ENCODE measurements at regions not wholly inside any gene's neighbourhood (a gene's known extent, or its start where the extent isn't known, plus 50 kb on each side); places are given as distances from the start of the nearest gene placed in this dataset.

- Histone ChIP-seq H3K4me3 (ENCODE audit: low read length in 2 of 2) (no peak overlapping the region), H3K36me3 (ENCODE audit: control insufficient read depth in 2 of 2, insufficient read depth in 2 of 2, low read length in 2 of 2) (no peaks in the 10 kb centered on the region), H3K4me1 (ENCODE audit: control insufficient read depth in 2 of 2, insufficient read depth in 2 of 2, low read length in 2 of 2) (no peaks in the 10 kb centered on the region), H3K9me3 (ENCODE audit: control insufficient read depth in 2 of 2, low read length in 2 of 2) (no peaks in the 10 kb centered on the region), H3K27me3 (ENCODE audit: control insufficient read depth in 2 of 2, insufficient read depth in 2 of 2, low read length in 2 of 2) (no peaks in the 10 kb centered on the region), H3K9ac (ENCODE audit: low read depth in 1 of 2, low read length in 2 of 2) (no peak overlapping the region), H3K27ac (ENCODE audit: low read depth in 2 of 2, low read length in 2 of 2) (no peak overlapping the region)
Observed at GRCh38 chr4:82063017-82063416, 310.8 kb downstream of the HNRNPD start.

- Histone ChIP-seq H3K9me3 (ENCODE audit: control insufficient read depth in 2 of 2, low read length in 2 of 2) (no peaks in the 10 kb centered on the region), H3K4me3 (ENCODE audit: low read length in 2 of 2) (no peak overlapping the region), H3K27ac (ENCODE audit: low read depth in 2 of 2, low read length in 2 of 2) (no peak overlapping the region), H3K36me3 (ENCODE audit: control insufficient read depth in 2 of 2, insufficient read depth in 2 of 2, low read length in 2 of 2) (no peaks in the 10 kb centered on the region), H3K27me3 (ENCODE audit: control insufficient read depth in 2 of 2, insufficient read depth in 2 of 2, low read length in 2 of 2) (no peaks in the 10 kb centered on the region), H3K9ac (ENCODE audit: low read depth in 1 of 2, low read length in 2 of 2) (no peak overlapping the region), H3K4me1 (ENCODE audit: control insufficient read depth in 2 of 2, insufficient read depth in 2 of 2, low read length in 2 of 2) (no peaks in the 10 kb centered on the region)
Observed at GRCh38 chr4:82057990-82058544, 315.7 kb downstream of the HNRNPD start.

GRCh38 chr4:82055156-82055555, 318.6 kb downstream of the HNRNPD start:
- Histone ChIP-seq H3K9me3 (ENCODE audit: control insufficient read depth in 2 of 2, low read length in 2 of 2) (no peaks in the 10 kb centered on the region), H3K36me3 (ENCODE audit: control insufficient read depth in 2 of 2, insufficient read depth in 2 of 2, low read length in 2 of 2) (no peaks in the 10 kb centered on the region), H3K4me3 (ENCODE audit: low read length in 2 of 2) (no peak overlapping the region)

GRCh38 chr4:82053396-82053795, 320.4 kb downstream of the HNRNPD start:
- Histone ChIP-seq H3K4me1 (ENCODE audit: control insufficient read depth in 2 of 2, insufficient read depth in 2 of 2, low read length in 2 of 2) (no peaks in the 10 kb centered on the region), H3K9ac (ENCODE audit: low read depth in 1 of 2, low read length in 2 of 2) (no peak overlapping the region), H3K4me3 (ENCODE audit: low read length in 2 of 2) (no peak overlapping the region), H3K9me3 (ENCODE audit: control insufficient read depth in 2 of 2, low read length in 2 of 2) (no peaks in the 10 kb centered on the region), H3K27ac (ENCODE audit: low read depth in 2 of 2, low read length in 2 of 2) (no peak overlapping the region), H3K27me3 (ENCODE audit: control insufficient read depth in 2 of 2, insufficient read depth in 2 of 2, low read length in 2 of 2) (no peaks in the 10 kb centered on the region), H3K36me3 (ENCODE audit: control insufficient read depth in 2 of 2, insufficient read depth in 2 of 2, low read length in 2 of 2) (no peaks in the 10 kb centered on the region)

More at GRCh38 chr4:82055156-82055555, 318.6 kb downstream of the HNRNPD start:
- Histone ChIP-seq H3K4me1 (ENCODE audit: control insufficient read depth in 2 of 2, insufficient read depth in 2 of 2, low read length in 2 of 2) (no peaks in the 10 kb centered on the region), H3K27ac (ENCODE audit: low read depth in 2 of 2, low read length in 2 of 2) (no peak overlapping the region), H3K9ac (ENCODE audit: low read depth in 1 of 2, low read length in 2 of 2) (no peak overlapping the region), H3K27me3 (ENCODE audit: control insufficient read depth in 2 of 2, insufficient read depth in 2 of 2, low read length in 2 of 2) (no peaks in the 10 kb centered on the region)

GRCh38 chr4:82050796-82051195, 323.0 kb downstream of the HNRNPD start:
- Histone ChIP-seq H3K27ac (ENCODE audit: low read depth in 2 of 2, low read length in 2 of 2) (no peak overlapping the region), H3K27me3 (ENCODE audit: control insufficient read depth in 2 of 2, insufficient read depth in 2 of 2, low read length in 2 of 2) (peaks cover 0 to 10% of the 10 kb centered on the region in 2 donors), H3K9me3 (ENCODE audit: control insufficient read depth in 2 of 2, low read length in 2 of 2) (no peaks in the 10 kb centered on the region), H3K4me3 (ENCODE audit: low read length in 2 of 2) (no peak overlapping the region), H3K9ac (ENCODE audit: low read depth in 1 of 2, low read length in 2 of 2) (no peak overlapping the region), H3K4me1 (ENCODE audit: control insufficient read depth in 2 of 2, insufficient read depth in 2 of 2, low read length in 2 of 2) (no peaks in the 10 kb centered on the region), H3K36me3 (ENCODE audit: control insufficient read depth in 2 of 2, insufficient read depth in 2 of 2, low read length in 2 of 2) (no peaks in the 10 kb centered on the region)

- Histone ChIP-seq H3K27me3 (ENCODE audit: control insufficient read depth in 2 of 2, insufficient read depth in 2 of 2, low read length in 2 of 2) (peaks cover 9 to 13% of the 10 kb centered on the region in 2 donors), H3K27ac (ENCODE audit: low read depth in 2 of 2, low read length in 2 of 2) (no peak overlapping the region), H3K9ac (ENCODE audit: low read depth in 1 of 2, low read length in 2 of 2) (no peak overlapping the region), H3K36me3 (ENCODE audit: control insufficient read depth in 2 of 2, insufficient read depth in 2 of 2, low read length in 2 of 2) (no peaks in the 10 kb centered on the region), H3K4me3 (ENCODE audit: low read length in 2 of 2) (no peak overlapping the region), H3K4me1 (ENCODE audit: control insufficient read depth in 2 of 2, insufficient read depth in 2 of 2, low read length in 2 of 2) (no peaks in the 10 kb centered on the region), H3K9me3 (ENCODE audit: control insufficient read depth in 2 of 2, low read length in 2 of 2) (no peaks in the 10 kb centered on the region)
Observed at GRCh38 chr4:82049294-82049693, 324.5 kb downstream of the HNRNPD start.

GRCh38 chr4:82047731-82048130, 326.1 kb downstream of the HNRNPD start:
- no peaks in the 10 kb centered on the region for H3K9me3 ChIP-seq (ENCODE audit: control insufficient read depth in 2 of 2, low read length in 2 of 2)
- H3K9ac ChIP-seq (ENCODE audit: low read depth in 1 of 2, low read length in 2 of 2): no peak overlapping the region
- H3K36me3 ChIP-seq (ENCODE audit: control insufficient read depth in 2 of 2, insufficient read depth in 2 of 2, low read length in 2 of 2): no peaks in the 10 kb centered on the region
- H3K4me3 ChIP-seq (ENCODE audit: low read length in 2 of 2): no peak overlapping the region
- H3K27ac ChIP-seq (ENCODE audit: low read depth in 2 of 2, low read length in 2 of 2): no peak overlapping the region
- H3K27me3 ChIP-seq (ENCODE audit: control insufficient read depth in 2 of 2, insufficient read depth in 2 of 2, low read length in 2 of 2): peaks cover 13 to 21% of the 10 kb centered on the region in 2 donors
- H3K4me1 ChIP-seq (ENCODE audit: control insufficient read depth in 2 of 2, insufficient read depth in 2 of 2, low read length in 2 of 2): peaks cover 0 to 3% of the 10 kb centered on the region in 2 donors

- Histone ChIP-seq H3K4me1 (ENCODE audit: control insufficient read depth in 2 of 2, insufficient read depth in 2 of 2, low read length in 2 of 2) (peaks cover 0 to 3% of the 10 kb centered on the region in 2 donors), H3K9me3 (ENCODE audit: control insufficient read depth in 2 of 2, low read length in 2 of 2) (no peaks in the 10 kb centered on the region), H3K36me3 (ENCODE audit: control insufficient read depth in 2 of 2, insufficient read depth in 2 of 2, low read length in 2 of 2) (no peaks in the 10 kb centered on the region), H3K4me3 (ENCODE audit: low read length in 2 of 2) (no peak overlapping the region), H3K9ac (ENCODE audit: low read depth in 1 of 2, low read length in 2 of 2) (no peak overlapping the region), H3K27ac (ENCODE audit: low read depth in 2 of 2, low read length in 2 of 2) (no peak overlapping the region), H3K27me3 (ENCODE audit: control insufficient read depth in 2 of 2, insufficient read depth in 2 of 2, low read length in 2 of 2) (peaks cover 13 to 24% of the 10 kb centered on the region in 2 donors)
Observed at GRCh38 chr4:82046796-82047195, 327.0 kb downstream of the HNRNPD start.

GRCh38 chr4:82045267-82045666, 328.5 kb downstream of the HNRNPD start:
- peaks cover 13 to 24% of the 10 kb centered on the region in 2 donors for H3K27me3 ChIP-seq (ENCODE audit: control insufficient read depth in 2 of 2, insufficient read depth in 2 of 2, low read length in 2 of 2)
- H3K4me3 ChIP-seq (ENCODE audit: low read length in 2 of 2): no peak overlapping the region
- peaks cover 0 to 3% of the 10 kb centered on the region in 2 donors for H3K4me1 ChIP-seq (ENCODE audit: control insufficient read depth in 2 of 2, insufficient read depth in 2 of 2, low read length in 2 of 2)
- no peaks in the 10 kb centered on the region for H3K9me3 ChIP-seq (ENCODE audit: control insufficient read depth in 2 of 2, low read length in 2 of 2)
- no peaks in the 10 kb centered on the region for H3K36me3 ChIP-seq (ENCODE audit: control insufficient read depth in 2 of 2, insufficient read depth in 2 of 2, low read length in 2 of 2)
- H3K27ac ChIP-seq (ENCODE audit: low read depth in 2 of 2, low read length in 2 of 2): no peak overlapping the region
- H3K9ac ChIP-seq (ENCODE audit: low read depth in 1 of 2, low read length in 2 of 2): no peak overlapping the region

- Histone ChIP-seq H3K4me3 (ENCODE audit: low read length in 2 of 2) (peak overlapping the region in 1 of 2 donors; percentile 31), H3K9me3 (ENCODE audit: control insufficient read depth in 2 of 2, low read length in 2 of 2) (no peaks in the 10 kb centered on the region), H3K4me1 (ENCODE audit: control insufficient read depth in 2 of 2, insufficient read depth in 2 of 2, low read length in 2 of 2) (peaks cover 0 to 3% of the 10 kb centered on the region in 2 donors), H3K27ac (ENCODE audit: low read depth in 2 of 2, low read length in 2 of 2) (no peak overlapping the region), H3K9ac (ENCODE audit: low read depth in 1 of 2, low read length in 2 of 2) (no peak overlapping the region), H3K36me3 (ENCODE audit: control insufficient read depth in 2 of 2, insufficient read depth in 2 of 2, low read length in 2 of 2) (no peaks in the 10 kb centered on the region), H3K27me3 (ENCODE audit: control insufficient read depth in 2 of 2, insufficient read depth in 2 of 2, low read length in 2 of 2) (peaks cover 13 to 24% of the 10 kb centered on the region in 2 donors)
Observed at GRCh38 chr4:82044141-82044993, 329.4 kb downstream of the HNRNPD start.

Measured in mucosa of rectum (tissue), 2 donors.